Endothelial cell of umbilical vein (primary cell): ENCODE measurements at regions not wholly inside any gene's neighbourhood (a gene's known extent, or its start where the extent isn't known, plus 50 kb on each side); places are given as distances from the start of the nearest gene placed in this dataset.
"Not testable (repeated sequence)": the region's sequence is repeated elsewhere in the genome, so short reads cannot be mapped to it uniquely, and the experiment has no call there.

Experiments used
- BruUV-seq: library from RNA; stranded (reverse); fragments of 400-500 nt; replicated peaks from 2 replicates; lab custom pipeline; 2021; lab: Mats Ljungman, UMichigan
- CTCF ChIA-PET: fragments of 300-600, 350-600 bp; sonication (Branson Sonifier 250); formaldehyde crosslinking; loops from one replicate; lab custom pipeline; 2021; ENCODE audit warnings: antibody characterized with exemption, inconsistent platforms; lab: Charles Lee
- POLR2A ChIA-PET: fragments of 300-600, 350-600 bp; sonication (Branson Sonifier 250); formaldehyde crosslinking; loops from one replicate; lab custom pipeline; 2021; ENCODE audit warnings: antibody characterized with exemption, inconsistent platforms; lab: Charles Lee
- DNase-seq: peaks from one replicate; pipeline ENCODE4 v3.0.0-alpha.2; 2011; ENCODE audit warnings: low read depth, low spot score
- FAIRE-seq: peaks from 2 replicates; lab custom pipeline; 2011; peaks lifted over from hg19 to GRCh38; lab: Jason Lieb, UNC
- H2AFZ ChIP-seq: 2 replicates; pipeline ENCODE4 v1.6.0; 2012; ENCODE audit warnings: low read depth, low read length, control low read depth, inconsistent platforms
- H3K27ac ChIP-seq: 2 replicates; pipeline ENCODE4 v1.5.1; 2011; ENCODE audit warnings: low read depth, mild to moderate bottlenecking, control low read depth, low read length, moderate library complexity; ENCODE audit not compliant: insufficient read depth
- H3K27me3 ChIP-seq, 2 experiments: 2 replicates each; pipeline versions ENCODE4 v1.6.0 to v1.6.1; 2011; ENCODE audit warnings: low read length in 2 of 2, mixed read lengths in 1 of 2; ENCODE audit not compliant: control insufficient read depth in 2 of 2, insufficient read depth in 2 of 2
- H3K36me3 ChIP-seq, 2 experiments: 2 replicates in 1 of 2; 3 replicates in 1 of 2; pipeline ENCODE4 v1.5.1; 2011; ENCODE audit warnings: low read length in 2 of 2, mild to moderate bottlenecking in 1 of 2, moderate library complexity in 1 of 2; ENCODE audit not compliant: control insufficient read depth in 2 of 2, insufficient read depth in 2 of 2; ENCODE audit errors: extremely low read depth in 1 of 2
- H3K4me1 ChIP-seq: 3 replicates; pipeline ENCODE4 v1.5.1; 2011; ENCODE audit warnings: mild to moderate bottlenecking, low read length; ENCODE audit not compliant: control insufficient read depth, insufficient read depth; ENCODE audit errors: extremely low read depth
- H3K4me2 ChIP-seq: 2 replicates; pipeline ENCODE4 v1.6.1; 2011; ENCODE audit warnings: low read length, control low read depth, mixed read lengths; ENCODE audit not compliant: insufficient read depth
- H3K4me3 ChIP-seq, 3 experiments: fragments of 200-600 bp in 1 of 3; sonication (generic), shearing (Covaris generic) in 1 of 3; replicated peaks in 1 of 3; 2 replicates each; pipeline ENCODE4 v1.5.1; 2011 to 2016; ENCODE audit warnings: control low read depth in 3 of 3, low read length in 3 of 3, mild to moderate bottlenecking in 2 of 3, inconsistent platforms in 1 of 3, low read depth in 1 of 3, moderate library complexity in 1 of 3; ENCODE audit not compliant: insufficient read depth in 1 of 3
- H3K79me2 ChIP-seq: 2 replicates; pipeline ENCODE4 v1.6.0; 2012; ENCODE audit warnings: low read length, inconsistent platforms; ENCODE audit not compliant: control insufficient read depth, insufficient read depth
- H3K9ac ChIP-seq: replicated peaks from 2 replicates; pipeline ENCODE3; 2011; ENCODE audit warnings: low read length, control low read depth; ENCODE audit not compliant: insufficient read depth; ENCODE audit errors: extremely low read depth
- H3K9me1 ChIP-seq: replicated peaks from 3 replicates; pipeline ENCODE4 v1.6.0; 2011; ENCODE audit warnings: mild to moderate bottlenecking, low read length; ENCODE audit not compliant: control insufficient read depth, insufficient read depth; ENCODE audit errors: extremely low read depth
- H3K9me3 ChIP-seq: replicated peaks from 2 replicates; pipeline ENCODE4 v1.5.1; 2012; ENCODE audit warnings: low read length, inconsistent platforms; ENCODE audit not compliant: control insufficient read depth, insufficient read depth
- H4K20me1 ChIP-seq: replicated peaks from 2 replicates; pipeline ENCODE3; 2011; ENCODE audit warnings: mild to moderate bottlenecking, low read length; ENCODE audit not compliant: control insufficient read depth, insufficient read depth; ENCODE audit errors: extremely low read depth
- CTCF ChIP-seq, 2 donors: IDR thresholded peaks; 1 replicate in 1 of 2; 2 replicates in 1 of 2; pipeline ENCODE4 v1.5.1; 2011; ENCODE audit warnings: low read length in 2 of 2, mild to moderate bottlenecking in 2 of 2, moderate library complexity in 2 of 2, control low read depth in 1 of 2, inconsistent platforms in 1 of 2, low read depth in 1 of 2; ENCODE audit not compliant: insufficient read depth in 1 of 2; ENCODE audit errors: extremely low read depth in 1 of 2
- dilution Hi-C: fragments of 300-500 bp; cut with MboI; formaldehyde crosslinking; loops from one replicate; pipeline ENCODE4 v1.15.0; 2019; ENCODE audit warnings: low sequenced_read_pairs; ENCODE audit not compliant: extremely low pct_ligation_motif_present
- intact Hi-C: fragments of 100-400 bp; cut with micrococcal nuclease; formaldehyde crosslinking; loops from one replicate; pipeline ENCODE4 v1.10.0; 2022

- H3K79me2 ChIP-seq, H3K36me3 ChIP-seq, H3K4me1 ChIP-seq, H3K27me3 ChIP-seq, H2AFZ ChIP-seq, H3K27ac ChIP-seq, H3K9me3 ChIP-seq, CTCF ChIA-PET, POLR2A ChIA-PET, H3K9me1 ChIP-seq, H4K20me1 ChIP-seq, DNase-seq, BruUV-seq, dilution Hi-C loops, H3K4me2 ChIP-seq, H3K9ac ChIP-seq, intact Hi-C loops, FAIRE-seq, H3K4me3 ChIP-seq: not testable (repeated sequence)
- TF ChIP-seq CTCF (IDR thresholded peaks at IDR 0.05; ENCODE audit: extremely low read depth in 1 of 2, insufficient read depth in 1 of 2, low read depth in 1 of 2, low read length in 2 of 2) = peak in 1 of 2 donors; percentile 4
Measured at GRCh38 chr16:21487956-21488355, 111.4 kb upstream of the METTL9 start.

- BruUV-seq, H2AFZ ChIP-seq, H4K20me1 ChIP-seq, H3K27ac ChIP-seq, H3K9me1 ChIP-seq, H3K36me3 ChIP-seq, POLR2A ChIA-PET, H3K4me2 ChIP-seq, H3K9me3 ChIP-seq, H3K27me3 ChIP-seq, H3K9ac ChIP-seq, DNase-seq, dilution Hi-C loops, intact Hi-C loops, H3K4me1 ChIP-seq, CTCF ChIA-PET, FAIRE-seq, H3K4me3 ChIP-seq: not testable (repeated sequence)
- H3K79me2 ChIP-seq = peaks cover 24% of the 10 kb centered on the region
Measured at GRCh38 chr16:21499046-21499445, 100.3 kb upstream of the METTL9 start.

- H3K9me1 ChIP-seq, H3K4me1 ChIP-seq, H3K9me3 ChIP-seq, POLR2A ChIA-PET, H3K36me3 ChIP-seq, dilution Hi-C loops, CTCF ChIA-PET, FAIRE-seq, H3K27me3 ChIP-seq, H2AFZ ChIP-seq, intact Hi-C loops, H4K20me1 ChIP-seq, DNase-seq, H3K9ac ChIP-seq, H3K4me2 ChIP-seq, BruUV-seq: not testable (repeated sequence)
- H3K4me3 ChIP-seq = peak overlapping the region; percentile 40 to 85 (median 48)
- H3K27ac ChIP-seq = peak overlapping the region; percentile 32
- peaks cover 34% of the 10 kb centered on the region for H3K79me2 ChIP-seq
Measured at GRCh38 chr16:21501223-21501868, 98.0 kb upstream of the METTL9 start.
